Body of pancreas (tissue), 4 donors: ENCODE measurements at regions not wholly inside any gene's neighbourhood (a gene's known extent, or its start where the extent isn't known, plus 50 kb on each side); places are given as distances from the start of the nearest gene placed in this dataset.

Experiments used
- POLR2A ChIP-seq, 3 donors: fragments of 450-650 bp; IDR thresholded peaks; one replicate each; pipeline ENCODE4 v1.6.1; 2016; ENCODE audit warnings: antibody characterized with exemption in 3 of 3, mild to moderate bottlenecking in 2 of 3
- TF ChIP-seq, protein P1 (sequence below), 7 experiments: fragments of 450-650 bp in 4 of 7; fragments of 200-600 bp in 3 of 7; sonication (generic) in 3 of 7; IDR thresholded peaks; one replicate each; pipeline ENCODE4 v1.5.1; 2016 to 2019; ENCODE audit warnings: antibody characterized with exemption in 7 of 7

DNA sequence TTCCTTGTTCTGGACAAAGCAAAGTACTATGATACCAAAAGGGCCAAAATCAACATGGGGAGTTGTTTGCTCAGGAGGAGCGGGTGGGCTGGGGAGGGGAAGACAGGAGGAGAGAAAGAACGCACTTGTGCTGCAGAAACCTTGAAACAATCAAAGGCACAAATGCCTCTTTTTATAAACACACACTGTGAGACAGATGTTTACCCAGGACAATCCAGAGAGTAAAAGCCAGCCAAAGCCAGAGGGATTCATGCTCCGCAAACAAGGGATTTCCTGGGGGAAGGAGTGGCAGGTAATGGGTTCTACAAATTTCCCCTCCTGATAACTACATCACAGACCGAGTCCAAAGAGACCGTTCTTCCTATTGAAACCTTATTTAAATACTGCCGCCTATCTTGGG lies 323.5 kb upstream of the SKOR2 start:
- TF ChIP-seq, protein P1, sequence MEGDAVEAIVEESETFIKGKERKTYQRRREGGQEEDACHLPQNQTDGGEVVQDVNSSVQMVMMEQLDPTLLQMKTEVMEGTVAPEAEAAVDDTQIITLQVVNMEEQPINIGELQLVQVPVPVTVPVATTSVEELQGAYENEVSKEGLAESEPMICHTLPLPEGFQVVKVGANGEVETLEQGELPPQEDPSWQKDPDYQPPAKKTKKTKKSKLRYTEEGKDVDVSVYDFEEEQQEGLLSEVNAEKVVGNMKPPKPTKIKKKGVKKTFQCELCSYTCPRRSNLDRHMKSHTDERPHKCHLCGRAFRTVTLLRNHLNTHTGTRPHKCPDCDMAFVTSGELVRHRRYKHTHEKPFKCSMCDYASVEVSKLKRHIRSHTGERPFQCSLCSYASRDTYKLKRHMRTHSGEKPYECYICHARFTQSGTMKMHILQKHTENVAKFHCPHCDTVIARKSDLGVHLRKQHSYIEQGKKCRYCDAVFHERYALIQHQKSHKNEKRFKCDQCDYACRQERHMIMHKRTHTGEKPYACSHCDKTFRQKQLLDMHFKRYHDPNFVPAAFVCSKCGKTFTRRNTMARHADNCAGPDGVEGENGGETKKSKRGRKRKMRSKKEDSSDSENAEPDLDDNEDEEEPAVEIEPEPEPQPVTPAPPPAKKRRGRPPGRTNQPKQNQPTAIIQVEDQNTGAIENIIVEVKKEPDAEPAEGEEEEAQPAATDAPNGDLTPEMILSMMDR (IDR thresholded peaks at IDR 0.05): no peak
- TF ChIP-seq POLR2A (IDR thresholded peaks at IDR 0.05): no peak
